22Rv1 (cell line): ENCODE measurements at regions not wholly inside any gene's neighbourhood (a gene's known extent, or its start where the extent isn't known, plus 50 kb on each side); places are given as distances from the start of the nearest gene placed in this dataset.
"Not testable (repeated sequence)": the region's sequence is repeated elsewhere in the genome, so short reads cannot be mapped to it uniquely, and the experiment has no call there.

Experiments
- H3K27ac ChIP-seq: fragments of 450-650 bp; 2 replicates; pipeline ENCODE4 v1.5.1; 2017
- ZFX ChIP-seq: fragments of 450-650 bp; IDR thresholded peaks from 2 replicates; pipeline ENCODE4 v1.6.1; 2017; ENCODE audit warnings: antibody characterized with exemption, borderline replicate concordance
- TF ChIP-seq, protein P1 (sequence below): fragments of 450-650 bp; IDR thresholded peaks from 2 replicates; pipeline ENCODE4 v1.5.1; 2017; ENCODE audit warnings: mild to moderate bottlenecking

DNA sequence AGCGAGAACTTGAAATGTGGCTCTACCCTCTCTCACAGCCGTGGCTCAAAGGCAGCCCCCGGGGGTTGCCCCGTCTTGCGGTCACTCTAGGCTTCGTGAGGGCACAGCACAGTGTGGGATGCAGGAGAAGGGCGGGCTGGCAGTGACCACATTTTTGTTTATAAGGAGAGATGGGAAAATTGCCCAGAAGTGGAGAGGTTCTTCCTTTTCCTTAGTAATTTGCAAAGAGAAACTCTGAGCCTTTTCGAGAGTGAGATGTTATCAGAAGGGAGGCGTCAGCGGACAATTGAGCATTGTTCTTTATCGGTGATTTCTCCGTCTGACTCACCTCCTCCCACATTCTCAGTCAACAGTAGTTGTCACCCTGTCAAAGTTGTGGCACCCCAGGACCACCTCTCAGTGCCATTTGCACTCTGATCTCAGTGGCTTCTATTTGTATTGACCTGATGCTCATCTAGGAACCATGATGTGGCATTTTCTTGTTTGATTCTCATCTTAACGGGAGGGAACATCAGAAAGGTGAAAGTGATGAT lies 89.6 kb downstream of the ACAA2 start:
- no peak overlapping the region for H3K27ac ChIP-seq

GRCh38 chr18:49722477-49722876 lies 90.9 kb downstream of the ACAA2 start:
- TF ChIP-seq, protein P1, sequence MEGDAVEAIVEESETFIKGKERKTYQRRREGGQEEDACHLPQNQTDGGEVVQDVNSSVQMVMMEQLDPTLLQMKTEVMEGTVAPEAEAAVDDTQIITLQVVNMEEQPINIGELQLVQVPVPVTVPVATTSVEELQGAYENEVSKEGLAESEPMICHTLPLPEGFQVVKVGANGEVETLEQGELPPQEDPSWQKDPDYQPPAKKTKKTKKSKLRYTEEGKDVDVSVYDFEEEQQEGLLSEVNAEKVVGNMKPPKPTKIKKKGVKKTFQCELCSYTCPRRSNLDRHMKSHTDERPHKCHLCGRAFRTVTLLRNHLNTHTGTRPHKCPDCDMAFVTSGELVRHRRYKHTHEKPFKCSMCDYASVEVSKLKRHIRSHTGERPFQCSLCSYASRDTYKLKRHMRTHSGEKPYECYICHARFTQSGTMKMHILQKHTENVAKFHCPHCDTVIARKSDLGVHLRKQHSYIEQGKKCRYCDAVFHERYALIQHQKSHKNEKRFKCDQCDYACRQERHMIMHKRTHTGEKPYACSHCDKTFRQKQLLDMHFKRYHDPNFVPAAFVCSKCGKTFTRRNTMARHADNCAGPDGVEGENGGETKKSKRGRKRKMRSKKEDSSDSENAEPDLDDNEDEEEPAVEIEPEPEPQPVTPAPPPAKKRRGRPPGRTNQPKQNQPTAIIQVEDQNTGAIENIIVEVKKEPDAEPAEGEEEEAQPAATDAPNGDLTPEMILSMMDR = no peak
- no peak for TF ChIP-seq ZFX
- no peak overlapping the region for H3K27ac ChIP-seq

More for the DNA sequence above, 89.6 kb downstream of the ACAA2 start:
- no peak for TF ChIP-seq ZFX
- TF ChIP-seq, protein P1 = no peak

- no peak for TF ChIP-seq ZFX
- TF ChIP-seq, protein P1 = no peak
- no peak overlapping the region for H3K27ac ChIP-seq
Observed at GRCh38 chr18:49721981-49722380, 91.4 kb downstream of the ACAA2 start.

GRCh38 chr18:49720944-49721343 lies 92.4 kb downstream of the ACAA2 start:
- H3K27ac ChIP-seq = not testable (repeated sequence)

GRCh38 chr18:49717617-49718016 lies 95.7 kb downstream of the ACAA2 start:
- no peak overlapping the region for H3K27ac ChIP-seq
- TF ChIP-seq, protein P1 = no peak
- no peak for TF ChIP-seq ZFX

DNA sequence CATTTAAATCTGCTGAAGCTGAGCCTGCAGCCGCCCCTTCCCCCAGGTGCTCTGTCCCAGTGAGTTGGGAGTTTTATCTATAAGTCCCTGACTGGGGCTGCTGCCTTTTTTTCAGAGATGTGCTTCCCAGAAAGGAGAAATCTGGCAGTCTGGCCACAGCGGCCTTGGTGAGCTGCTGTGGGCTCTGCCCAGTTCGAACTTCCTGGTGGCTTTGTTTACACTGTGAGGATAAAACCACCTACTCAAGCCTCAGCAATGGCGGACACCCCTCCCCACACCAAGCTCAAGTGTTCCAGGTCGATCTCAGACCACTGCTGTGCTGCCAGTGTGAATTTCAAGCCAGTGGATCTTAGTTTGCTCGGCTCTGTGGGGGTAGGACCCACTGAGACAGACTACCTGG lies 97.3 kb downstream of the ACAA2 start:
- no peak overlapping the region for H3K27ac ChIP-seq
- TF ChIP-seq, protein P1 = no peak
- no peak for TF ChIP-seq ZFX

DNA sequence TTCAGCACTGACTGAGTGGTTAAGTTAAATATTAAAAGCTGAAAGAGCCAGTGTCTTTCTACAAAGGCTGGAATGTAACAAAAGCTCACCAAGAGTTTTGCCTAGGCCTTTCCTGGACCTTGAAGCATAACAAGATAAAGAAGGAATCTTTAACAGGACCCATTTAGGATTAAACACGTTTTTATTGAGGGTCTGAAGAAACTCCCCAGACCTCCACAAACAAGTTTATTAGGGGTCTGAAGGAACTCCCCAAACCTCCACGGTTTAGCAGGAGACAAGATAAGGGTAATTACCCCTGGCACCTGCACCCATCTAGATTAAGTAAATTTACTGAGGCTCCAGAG lies 104.0 kb downstream of the ACAA2 start:
- TF ChIP-seq ZFX = no peak
- TF ChIP-seq, protein P1 = no peak
- H3K27ac ChIP-seq = no peak overlapping the region

- H3K27ac ChIP-seq = no peak overlapping the region
- TF ChIP-seq, protein P1 = no peak
- TF ChIP-seq ZFX = no peak
Observed at GRCh38 chr18:49708662-49709346, 104.5 kb downstream of the ACAA2 start.
